HG02840 (cell line): ENCODE measurements at regions not wholly inside any gene's neighbourhood (a gene's known extent, or its start where the extent isn't known, plus 50 kb on each side); places are given as distances from the start of the nearest gene placed in this dataset.
"Not testable (repeated sequence)": the region's sequence is repeated elsewhere in the genome, so short reads cannot be mapped to it uniquely, and the experiment has no call there.

Source experiments
- ATAC-seq: cut with Tn5 transposase; IDR thresholded peaks from one replicate; pipeline ENCODE4 v1.9.1; 2021; ENCODE audit warnings: mild to moderate bottlenecking, moderate library complexity, moderate number of reproducible peaks; ENCODE audit not compliant: unreplicated experiment, low FRiP score

GRCh38 chr9:25850803-25851202 lies 172.6 kb upstream of the TUSC1 start:
- no peak for ATAC-seq

GRCh38 chr9:25845867-25846266 lies 167.6 kb upstream of the TUSC1 start:
- ATAC-seq, result no peak

- no peak for ATAC-seq
These were observed 152.1 kb upstream of the TUSC1 start for GRCh38 chr9:25830381-25830780.

- ATAC-seq, result no peak
These were observed 149.4 kb upstream of the TUSC1 start for GRCh38 chr9:25827626-25828025.

GRCh38 chr9:25816439-25816838 lies 138.2 kb upstream of the TUSC1 start:
- ATAC-seq, result no peak

GRCh38 chr9:25814023-25814422 lies 135.8 kb upstream of the TUSC1 start:
- ATAC-seq, result no peak

- no peak for ATAC-seq
These were observed 135.2 kb upstream of the TUSC1 start for GRCh38 chr9:25813478-25813877.

GRCh38 chr9:25808554-25808953 lies 130.3 kb upstream of the TUSC1 start:
- ATAC-seq, result no peak

GRCh38 chr9:25804856-25805255 lies 126.6 kb upstream of the TUSC1 start:
- no peak for ATAC-seq

GRCh38 chr9:25801989-25802388 lies 123.7 kb upstream of the TUSC1 start:
- ATAC-seq, result not testable (repeated sequence)

- ATAC-seq, result no peak
These were observed 95.6 kb upstream of the TUSC1 start for GRCh38 chr9:25773805-25774204.

- no peak for ATAC-seq
These were observed 77.7 kb upstream of the TUSC1 start for GRCh38 chr9:25755951-25756350.

GRCh38 chr9:25752398-25752797 lies 74.2 kb upstream of the TUSC1 start:
- no peak for ATAC-seq

GRCh38 chr9:25742256-25742655 lies 64.0 kb upstream of the TUSC1 start:
- ATAC-seq, result no peak

GRCh38 chr9:25733336-25733982 lies 55.2 kb upstream of the TUSC1 start:
- ATAC-seq, result no peak

GRCh38 chr9:25731895-25732794 lies 53.9 kb upstream of the TUSC1 start:
- not testable (repeated sequence) for ATAC-seq
